Kidney capillary endothelial cell (primary cell): ENCODE measurements at regions not wholly inside any gene's neighbourhood (a gene's known extent, or its start where the extent isn't known, plus 50 kb on each side); places are given as distances from the start of the nearest gene placed in this dataset.
"Not testable (repeated sequence)": the region's sequence is repeated elsewhere in the genome, so short reads cannot be mapped to it uniquely, and the experiment has no call there.

Experiments used
- DNase-seq: peaks from one replicate; pipeline ENCODE4 v3.0.0-alpha.2; 2018; ENCODE audit warnings: low spot score

- DNase-seq, result no peak
Measured at GRCh38 chr13:110008816-110009215, 222.4 kb upstream of the IRS2 start.

- no peak for DNase-seq
Measured at GRCh38 chr13:110006304-110006703, 219.9 kb upstream of the IRS2 start.

- DNase-seq, result no peak
Measured at GRCh38 chr13:110005563-110005962, 219.2 kb upstream of the IRS2 start.

GRCh38 chr13:110004814-110005213 lies 218.4 kb upstream of the IRS2 start:
- DNase-seq, result no peak

- DNase-seq, result no peak
Measured at GRCh38 chr13:110001670-110002275, 215.4 kb upstream of the IRS2 start.

GRCh38 chr13:110000534-110001345 lies 214.4 kb upstream of the IRS2 start:
- no peak for DNase-seq

- no peak for DNase-seq
Measured at GRCh38 chr13:109999659-110000533, 213.5 kb upstream of the IRS2 start.

- DNase-seq, result no peak
Measured at GRCh38 chr13:109998684-109999533, 212.5 kb upstream of the IRS2 start.

GRCh38 chr13:109998037-109998436 lies 211.7 kb upstream of the IRS2 start:
- DNase-seq, result no peak

- not testable (repeated sequence) for DNase-seq
Measured at GRCh38 chr13:109997056-109997595, 210.7 kb upstream of the IRS2 start.

- DNase-seq, result no peak
Measured at GRCh38 chr13:109996404-109996960, 210.1 kb upstream of the IRS2 start.

- no peak for DNase-seq
Measured at GRCh38 chr13:109995578-109995977, 209.2 kb upstream of the IRS2 start.

GRCh38 chr13:109990296-109990695 lies 203.9 kb upstream of the IRS2 start:
- no peak for DNase-seq

GRCh38 chr13:109989686-109990085 lies 203.3 kb upstream of the IRS2 start:
- no peak for DNase-seq

- no peak for DNase-seq
Measured at GRCh38 chr13:109989155-109989554, 202.8 kb upstream of the IRS2 start.

- no peak for DNase-seq
Measured at GRCh38 chr13:109986851-109987250, 200.5 kb upstream of the IRS2 start.

GRCh38 chr13:109985871-109986450 lies 199.6 kb upstream of the IRS2 start:
- no peak for DNase-seq

- DNase-seq, result no peak
Measured at GRCh38 chr13:109983447-109983846, 197.1 kb upstream of the IRS2 start.

GRCh38 chr13:109981000-109981399 lies 194.6 kb upstream of the IRS2 start:
- DNase-seq, result no peak

- not testable (repeated sequence) for DNase-seq
Measured at GRCh38 chr13:109979676-109980075, 193.3 kb upstream of the IRS2 start.

- DNase-seq, result no peak
Measured at GRCh38 chr13:109979228-109979627, 192.8 kb upstream of the IRS2 start.
